CD4-positive, alpha-beta T cell treated with Interleukin-4 for 1 hour (primary cell): ENCODE measurements at regions not wholly inside any gene's neighbourhood (a gene's known extent, or its start where the extent isn't known, plus 50 kb on each side); places are given as distances from the start of the nearest gene placed in this dataset.

Experiments used
- DNase-seq, 2 donors: peaks; one replicate each; pipeline ENCODE4 v3.0.0-alpha.2; 2020 to 2022

DNA sequence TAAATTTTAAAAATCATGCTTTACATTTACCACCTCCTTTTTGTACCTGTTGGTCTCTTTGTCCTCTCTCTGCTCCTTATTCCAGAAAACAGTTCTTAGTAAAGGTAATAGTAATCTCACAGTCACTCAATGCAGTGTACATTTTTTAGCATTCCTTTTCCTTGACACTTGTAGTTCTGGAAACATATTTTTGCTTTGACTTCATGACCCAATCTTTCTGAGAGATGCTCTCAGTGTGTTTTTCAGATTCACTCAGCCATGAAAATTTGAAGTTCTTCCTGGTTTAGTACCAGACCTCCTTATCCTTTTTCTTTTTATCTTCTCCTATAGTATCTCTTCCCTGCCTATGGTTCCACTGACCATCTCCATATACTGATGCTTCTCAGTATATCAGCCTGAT lies 747.5 kb upstream of the ZEB2 start:
- no peak for DNase-seq

DNA sequence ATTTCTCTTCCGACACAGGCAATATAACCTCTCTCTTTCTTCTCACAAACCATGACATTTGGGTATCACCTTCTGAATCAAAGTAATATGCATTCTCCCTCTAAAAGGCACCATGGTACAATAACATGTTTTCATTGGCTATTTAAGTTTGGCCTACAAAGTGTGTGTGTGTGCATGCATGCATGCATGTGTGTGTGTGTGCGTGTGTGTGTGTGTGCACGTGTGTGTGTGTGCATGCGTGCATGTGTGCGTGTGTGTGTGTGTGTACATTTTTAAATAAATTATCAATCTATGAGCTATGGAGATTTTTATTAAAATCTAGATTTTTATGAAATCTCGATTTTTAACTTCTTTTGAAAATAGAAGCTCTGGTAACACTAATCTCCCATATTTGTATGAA lies 745.3 kb upstream of the ZEB2 start:
- no peak for DNase-seq

DNA sequence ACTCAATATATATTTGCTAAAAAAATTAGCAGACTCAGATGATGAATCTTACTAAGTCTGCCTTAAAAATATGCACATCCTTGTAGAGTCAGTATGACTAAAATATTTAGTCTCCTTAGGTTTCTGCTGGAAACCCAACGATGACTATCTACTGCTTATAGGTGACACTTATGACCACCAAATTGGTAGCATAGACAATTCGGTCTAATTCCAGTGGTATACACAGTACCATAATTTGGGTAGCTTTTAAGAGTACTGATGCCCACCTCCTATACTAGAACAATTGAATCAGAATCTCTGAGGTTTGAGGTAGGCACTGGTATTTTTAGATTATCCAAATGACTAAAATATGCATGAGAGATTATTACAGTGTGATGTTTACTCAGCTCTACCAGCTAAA lies 740.8 kb upstream of the ZEB2 start:
- no peak for DNase-seq

DNA sequence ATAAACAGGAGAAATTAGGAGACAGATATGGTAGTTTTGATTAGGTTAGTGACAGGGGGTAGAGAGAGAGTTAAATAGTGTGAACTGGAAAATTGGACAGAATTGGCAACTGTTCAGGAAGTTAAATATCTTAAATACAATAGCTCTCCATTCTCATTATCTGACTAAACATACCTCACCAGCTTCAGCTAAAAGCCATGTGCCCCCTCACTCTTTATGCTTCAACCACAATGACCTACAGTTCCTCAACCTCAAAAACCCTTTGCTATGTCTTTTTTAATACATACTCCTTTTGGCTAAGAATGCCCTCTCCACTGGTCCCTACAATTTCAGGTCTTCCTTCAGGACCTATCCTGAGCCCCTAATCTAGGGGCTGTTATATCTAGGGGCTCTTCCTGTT lies 740.2 kb upstream of the ZEB2 start:
- DNase-seq: no peak

DNA sequence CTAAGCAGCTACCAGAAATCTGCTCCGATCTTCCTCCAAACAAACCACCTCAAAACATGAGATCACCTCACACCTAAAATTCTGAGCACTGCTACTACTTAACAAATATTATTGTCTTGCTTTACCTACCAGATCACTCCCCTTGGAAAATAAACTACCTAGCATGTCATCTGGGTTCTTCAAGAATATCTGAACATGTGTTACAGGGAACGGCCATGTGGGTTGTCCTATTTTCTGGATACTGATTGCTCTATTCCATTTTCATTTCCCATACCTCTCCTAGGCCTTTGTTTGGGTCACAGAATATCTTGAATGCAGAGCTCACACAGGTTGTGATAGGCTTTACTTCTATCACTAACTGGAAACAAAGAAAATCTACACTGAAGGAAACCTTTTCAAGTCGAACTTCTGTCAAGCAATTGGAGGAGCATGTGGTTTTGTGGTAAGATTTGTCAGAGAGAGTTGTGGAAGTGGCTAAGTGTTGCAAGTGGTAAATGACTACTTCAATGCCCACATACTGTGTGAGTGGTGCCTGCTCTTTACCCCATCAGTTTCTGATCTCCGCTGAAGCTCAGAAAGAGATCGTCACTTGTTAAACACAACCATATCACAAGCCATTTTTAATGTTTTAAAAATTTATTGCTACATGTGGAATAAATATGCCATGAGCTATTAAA lies 739.1 kb upstream of the ZEB2 start:
- DNase-seq: peak; percentile 15 to 25

DNA sequence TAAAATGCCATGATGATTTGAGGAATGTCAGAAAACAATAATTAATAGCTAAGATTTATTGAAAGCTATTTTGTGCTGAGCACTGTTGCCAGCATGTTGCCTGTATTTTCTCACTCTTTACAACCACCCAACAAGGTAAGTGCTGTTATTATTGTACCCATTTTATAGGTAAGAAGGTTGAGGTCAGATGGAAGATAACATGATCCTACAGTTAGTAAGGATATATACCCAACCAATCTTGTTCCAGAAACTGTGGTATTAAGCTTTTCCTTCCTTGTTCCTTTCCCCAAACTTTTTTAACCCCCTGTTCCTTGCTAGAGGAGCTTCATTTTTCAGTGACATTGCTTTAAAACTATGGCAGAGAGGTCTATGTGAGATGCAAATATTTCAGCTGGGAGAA lies 738.0 kb upstream of the ZEB2 start:
- DNase-seq: no peak

DNA sequence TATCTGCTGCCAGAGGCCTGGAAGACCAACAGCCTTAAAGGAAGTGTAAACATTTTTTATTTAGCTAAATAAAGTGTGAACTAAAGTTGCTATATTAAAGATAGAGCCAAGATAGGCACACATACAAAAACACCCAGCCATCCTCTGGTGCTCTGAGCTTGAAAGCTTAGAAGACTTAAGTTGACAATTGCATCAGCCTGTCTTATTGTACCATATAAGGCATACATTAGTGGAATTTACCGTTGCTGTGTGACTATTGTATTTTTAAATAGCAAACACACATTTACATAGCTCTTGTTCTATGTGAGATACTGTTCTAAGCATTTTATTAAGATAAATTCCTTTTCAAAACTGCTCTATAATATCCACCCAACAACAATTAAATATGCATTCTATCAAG lies 736.6 kb upstream of the ZEB2 start:
- DNase-seq: no peak

DNA sequence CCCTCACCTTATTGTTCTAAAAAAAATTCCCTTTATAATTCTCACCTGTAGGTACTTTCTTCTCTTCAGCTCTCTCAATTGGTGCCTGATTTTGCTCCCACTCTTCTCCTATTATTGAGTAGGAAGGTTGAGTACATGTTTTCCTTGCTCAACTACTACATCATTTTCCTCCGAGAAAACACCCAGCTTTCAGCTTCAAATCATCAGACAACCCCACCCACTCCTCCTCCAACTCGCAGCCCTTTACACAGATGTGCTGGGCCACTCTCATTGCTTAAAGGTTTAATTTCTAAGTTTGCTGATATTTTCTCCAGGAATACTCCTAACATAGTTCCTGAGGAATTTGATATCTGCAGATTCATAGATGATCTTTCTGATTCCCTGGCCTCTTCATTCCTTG lies 734.4 kb upstream of the ZEB2 start:
- DNase-seq: no peak

DNA sequence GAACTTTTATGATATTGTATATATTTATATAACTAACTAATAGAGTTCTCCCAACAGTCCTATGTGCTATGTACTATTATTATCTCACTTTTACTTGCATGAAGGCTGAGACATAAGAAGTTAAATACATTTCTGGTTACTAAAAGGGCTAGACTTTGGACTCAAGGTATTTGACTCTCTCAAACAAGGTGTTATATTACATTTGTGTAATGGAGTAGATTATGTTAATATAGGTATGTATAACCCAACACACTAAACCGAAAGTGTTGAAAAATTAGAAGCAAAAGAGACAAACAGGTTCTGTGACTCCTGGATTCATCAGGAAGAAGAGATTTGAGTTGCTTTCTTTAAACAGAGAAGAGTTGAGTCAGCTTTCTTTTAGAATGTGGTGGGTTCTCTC lies 733.6 kb upstream of the ZEB2 start:
- DNase-seq: no peak

DNA sequence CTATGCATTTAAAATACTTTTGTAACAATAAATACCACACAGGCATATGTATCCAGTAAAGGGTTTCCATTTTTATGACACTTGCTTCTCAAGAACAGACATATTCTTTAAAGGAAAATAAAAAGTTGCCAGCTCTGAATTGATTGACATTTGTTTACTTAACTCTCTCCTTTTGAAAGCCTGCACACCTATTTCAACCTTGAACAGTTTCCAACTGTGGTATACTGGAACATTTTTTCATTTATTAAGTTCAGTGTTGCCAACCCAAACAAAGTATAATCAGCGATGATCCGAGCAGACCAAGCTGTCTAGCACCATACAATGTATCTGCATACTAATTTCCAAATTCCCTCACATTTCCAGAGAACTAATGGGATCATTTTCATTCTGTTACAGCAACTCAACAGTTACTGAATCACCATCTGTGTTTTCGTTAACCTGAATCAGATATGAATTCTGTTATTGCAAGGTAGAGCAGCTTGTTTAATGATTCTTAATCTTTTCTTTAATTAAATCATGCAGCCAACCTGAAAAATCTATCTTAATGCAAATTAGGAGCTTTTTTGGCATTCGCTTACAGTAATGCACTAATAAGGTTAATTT lies 725.5 kb upstream of the ZEB2 start:
- DNase-seq: no peak

DNA sequence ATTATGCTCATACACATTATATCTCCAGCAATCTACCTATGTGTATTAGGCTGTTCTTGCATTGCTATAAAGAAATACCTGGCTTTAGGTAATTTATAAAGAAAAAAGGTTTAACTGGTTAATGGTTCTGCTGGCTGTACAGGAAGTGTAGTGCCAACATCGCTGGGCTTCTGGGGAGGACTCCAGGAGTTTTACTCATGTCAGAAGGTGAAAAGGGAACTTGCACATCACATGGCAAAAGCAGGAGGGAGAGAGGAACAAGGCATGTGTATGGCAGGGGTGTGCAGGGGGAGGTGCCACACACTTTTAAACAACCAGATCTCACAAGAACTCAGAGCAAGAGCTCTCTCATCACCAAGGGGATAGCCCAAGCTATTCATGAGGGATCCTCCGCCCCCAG lies 715.4 kb upstream of the ZEB2 start:
- DNase-seq: no peak

DNA sequence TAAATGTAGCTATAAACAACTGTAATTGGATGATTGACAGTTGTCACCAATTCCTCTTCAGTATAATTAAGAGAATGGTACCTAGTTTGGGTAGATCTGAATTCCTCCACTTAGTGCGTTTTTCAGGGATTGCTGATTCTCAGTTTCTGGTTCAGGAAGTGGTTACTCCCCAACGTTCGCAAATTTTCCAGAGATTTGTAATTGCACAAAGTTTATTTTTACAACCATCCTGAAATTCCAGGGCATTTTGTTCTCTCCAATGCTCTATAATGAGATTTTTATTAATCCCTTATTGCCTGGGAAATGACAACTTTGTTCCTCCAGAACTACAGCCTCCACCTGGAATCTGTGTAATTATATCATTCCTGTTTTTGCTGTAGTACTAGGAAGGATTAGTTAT lies 710.6 kb upstream of the ZEB2 start:
- no peak for DNase-seq

DNA sequence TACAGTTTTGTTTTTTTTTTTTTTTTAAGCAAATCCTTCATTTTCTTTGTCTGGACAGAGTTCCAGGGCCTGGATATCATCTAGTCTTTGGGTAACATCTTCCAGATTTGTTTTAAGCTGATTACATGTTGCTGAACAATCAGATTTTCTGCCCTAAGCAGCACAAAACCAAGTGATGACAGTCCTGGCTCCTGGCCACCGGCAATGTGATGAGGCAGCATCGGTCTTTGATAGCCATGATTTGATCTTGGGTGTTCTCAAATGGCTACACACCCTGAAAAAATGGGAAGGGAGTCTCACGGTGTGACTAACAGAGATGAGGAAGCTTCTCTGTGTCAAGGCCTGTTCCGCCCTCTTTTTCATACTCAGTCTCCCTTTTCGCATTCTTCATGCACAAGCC lies 708.6 kb upstream of the ZEB2 start:
- DNase-seq: no peak

DNA sequence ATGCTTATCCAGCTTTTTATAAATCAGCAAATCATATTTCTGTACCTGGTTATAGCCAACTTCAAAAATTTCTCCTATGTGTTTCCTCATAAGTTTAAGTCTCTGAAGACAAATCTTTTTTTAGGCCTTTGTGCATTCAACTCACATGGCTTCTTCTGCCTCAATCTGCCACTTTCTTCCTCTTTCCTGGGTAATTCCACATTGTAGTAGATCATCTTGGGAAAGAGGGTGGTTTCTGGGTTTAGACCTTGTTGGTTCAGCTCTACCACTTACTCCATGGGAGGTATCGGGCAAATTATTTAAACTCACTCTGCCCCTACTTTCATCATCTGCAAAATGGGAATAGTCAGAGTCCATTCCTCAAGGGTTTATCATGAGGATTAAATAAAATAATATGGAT lies 707.0 kb upstream of the ZEB2 start:
- DNase-seq: no peak

DNA sequence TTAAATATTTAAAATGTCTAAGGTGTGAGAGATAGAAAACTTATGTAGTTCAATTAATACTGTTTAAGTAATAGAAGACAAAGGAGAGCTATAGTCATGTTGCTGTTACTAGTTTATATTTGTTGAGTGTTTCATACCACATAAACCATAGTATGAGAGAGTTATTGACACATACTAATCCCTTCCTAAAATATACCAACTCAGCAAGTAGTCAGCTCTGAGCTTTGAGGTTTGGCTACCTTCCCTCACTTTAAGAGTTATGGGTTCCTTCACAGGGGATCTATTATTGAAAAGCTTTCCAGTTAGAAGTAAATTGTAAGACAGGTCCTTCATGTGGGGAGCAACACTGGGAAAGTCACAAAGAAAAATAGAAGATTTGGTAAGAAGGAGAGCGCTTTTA lies 701.6 kb upstream of the ZEB2 start:
- no peak for DNase-seq

DNA sequence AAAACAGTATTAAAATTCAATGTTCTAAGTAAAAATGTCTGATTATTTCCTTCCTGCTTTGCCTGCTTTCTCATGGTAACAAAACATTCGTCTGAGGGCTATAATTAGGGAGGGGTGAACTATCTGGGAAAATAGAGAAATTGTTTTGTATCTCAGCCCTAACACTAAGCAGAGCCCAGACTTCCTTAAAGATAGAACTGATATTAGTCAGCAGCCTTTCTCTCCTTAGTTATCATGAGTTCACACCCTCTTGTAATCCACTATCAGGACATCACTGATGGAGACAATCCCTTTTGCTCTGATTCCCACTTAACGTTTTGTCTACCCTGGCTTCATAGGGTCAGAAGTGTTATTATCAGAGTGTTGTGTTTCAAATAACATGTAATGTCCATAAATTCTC lies 701.1 kb upstream of the ZEB2 start:
- no peak for DNase-seq

DNA sequence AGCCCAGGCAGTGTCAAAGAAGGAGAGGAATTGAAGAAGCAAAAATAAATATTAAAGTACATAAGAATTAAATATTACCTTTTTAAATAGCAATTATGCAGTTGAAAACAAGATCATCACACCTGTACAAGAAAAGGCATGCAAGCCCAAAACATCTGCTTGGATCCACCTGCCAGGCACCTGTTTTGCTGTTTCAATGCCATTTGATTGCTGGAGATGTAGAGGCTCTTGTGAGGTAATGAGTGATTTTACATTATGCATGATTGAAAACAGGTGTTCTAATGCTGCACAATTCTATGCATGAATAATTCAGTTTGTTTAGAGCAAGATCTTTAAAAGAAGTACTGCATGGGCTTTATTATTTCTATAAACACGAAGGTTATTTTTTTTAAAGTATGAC lies 700.6 kb upstream of the ZEB2 start:
- no peak for DNase-seq

DNA sequence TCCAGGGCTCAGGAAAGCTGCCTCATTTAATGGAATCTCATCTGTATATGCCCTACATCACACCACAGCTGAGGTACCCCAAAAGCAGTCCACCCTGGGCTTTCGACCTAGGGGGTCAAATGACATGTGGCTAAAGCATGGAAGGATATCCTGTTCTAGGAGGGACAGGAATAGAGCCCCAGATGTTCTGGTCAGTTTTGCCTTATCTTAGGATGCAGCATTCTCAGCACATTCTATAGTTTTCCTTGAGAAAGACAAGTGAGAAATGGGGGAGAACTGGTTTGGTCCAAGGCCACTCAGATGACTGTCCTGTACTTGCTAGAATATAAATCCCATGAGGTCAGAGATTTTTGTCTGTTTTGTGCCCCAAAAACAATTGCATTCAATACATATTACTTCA lies 688.0 kb upstream of the ZEB2 start:
- no peak for DNase-seq

DNA sequence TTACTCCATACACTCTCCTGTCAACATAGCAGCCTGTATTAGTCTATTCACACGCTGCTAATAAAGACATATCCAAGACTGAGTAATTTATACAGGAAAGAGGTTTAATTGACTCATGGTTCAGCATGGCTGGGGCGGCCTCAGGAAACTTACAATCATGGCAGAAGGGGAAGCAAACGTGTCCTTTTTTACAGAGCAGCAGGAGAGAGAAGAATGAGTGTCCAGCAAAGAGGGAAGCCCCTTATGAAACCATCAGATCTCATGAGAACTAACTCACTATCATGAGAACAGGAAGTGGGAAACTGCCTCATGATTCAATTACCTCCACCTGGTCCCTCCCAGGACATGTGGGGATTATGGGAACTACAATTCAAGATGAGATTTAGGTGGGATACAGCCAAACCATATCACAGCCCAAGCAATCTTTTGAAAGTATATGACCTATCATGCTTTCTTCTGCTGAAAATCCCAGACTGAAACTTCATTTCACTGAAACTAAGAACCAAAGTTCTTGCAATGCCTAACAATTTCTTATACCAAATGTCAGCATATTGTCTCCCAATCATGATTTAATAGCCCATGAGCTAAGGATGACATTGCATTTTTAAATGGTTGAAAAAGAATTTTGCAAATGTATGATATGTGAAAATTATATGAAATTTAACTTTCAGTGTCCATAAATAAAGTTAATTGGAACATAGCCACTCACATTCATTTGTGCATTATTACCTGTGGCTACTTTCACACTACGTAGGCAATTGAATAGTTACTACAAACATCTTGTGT lies 686.8 kb upstream of the ZEB2 start:
- no peak for DNase-seq

DNA sequence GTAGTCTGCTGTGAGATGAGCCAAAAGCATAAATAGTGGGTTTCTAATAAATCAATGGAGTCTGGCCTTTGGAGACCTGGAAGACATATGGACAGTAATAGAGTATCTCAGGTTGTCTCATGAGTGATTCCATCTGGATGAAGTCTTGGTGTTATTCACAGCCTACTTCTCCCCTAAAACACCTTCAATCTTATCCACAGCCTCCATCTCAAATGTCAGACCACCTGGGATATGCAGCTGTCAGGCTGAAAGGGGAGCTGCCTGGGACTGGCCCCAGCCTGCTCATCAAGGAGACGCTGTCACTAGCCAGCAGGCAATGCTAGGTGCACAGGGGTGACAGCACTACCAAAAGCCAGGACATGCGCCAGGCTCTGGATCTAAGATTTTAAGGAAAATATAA lies 684.0 kb upstream of the ZEB2 start:
- DNase-seq: no peak

DNA sequence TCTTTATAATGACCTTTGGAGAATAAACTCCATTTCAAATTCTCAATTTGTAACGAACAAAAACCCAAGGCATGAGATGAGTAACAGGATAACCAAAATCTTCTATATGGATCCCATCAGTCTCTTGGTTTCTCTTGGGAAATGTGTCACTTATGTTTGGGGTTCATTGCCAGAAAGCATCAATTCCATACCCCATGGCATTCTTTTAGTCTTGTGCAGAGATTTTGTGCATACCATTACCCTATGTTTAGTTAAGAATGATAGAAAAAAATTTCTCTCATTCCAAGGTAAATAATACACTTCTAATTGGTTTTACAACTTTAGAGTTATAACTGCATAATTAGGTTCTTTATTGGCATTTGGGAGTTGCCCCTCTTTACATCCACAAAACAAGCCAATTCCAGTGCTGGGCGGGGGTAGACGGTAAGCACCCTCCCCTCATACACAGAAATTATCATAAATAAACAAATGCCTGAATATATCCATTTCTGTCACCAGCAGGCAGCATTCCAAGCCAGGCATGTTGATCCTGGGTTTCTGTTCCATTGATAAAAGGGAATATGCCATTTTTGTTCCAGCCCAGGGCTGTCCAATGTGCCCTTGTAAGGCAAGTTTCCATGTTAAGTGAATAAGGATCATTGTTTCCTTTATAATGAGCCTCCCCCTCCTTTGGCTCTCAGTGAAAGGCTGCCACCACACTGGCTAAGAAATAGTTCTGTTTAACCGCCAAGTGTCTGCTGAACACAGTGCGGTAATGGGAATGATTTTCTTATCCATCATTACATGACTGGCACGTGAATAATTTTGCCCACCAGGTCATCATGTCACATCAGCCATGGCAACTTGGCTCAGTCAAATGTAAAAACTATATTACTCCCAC lies 680.1 kb upstream of the ZEB2 start:
- DNase-seq: no peak

DNA sequence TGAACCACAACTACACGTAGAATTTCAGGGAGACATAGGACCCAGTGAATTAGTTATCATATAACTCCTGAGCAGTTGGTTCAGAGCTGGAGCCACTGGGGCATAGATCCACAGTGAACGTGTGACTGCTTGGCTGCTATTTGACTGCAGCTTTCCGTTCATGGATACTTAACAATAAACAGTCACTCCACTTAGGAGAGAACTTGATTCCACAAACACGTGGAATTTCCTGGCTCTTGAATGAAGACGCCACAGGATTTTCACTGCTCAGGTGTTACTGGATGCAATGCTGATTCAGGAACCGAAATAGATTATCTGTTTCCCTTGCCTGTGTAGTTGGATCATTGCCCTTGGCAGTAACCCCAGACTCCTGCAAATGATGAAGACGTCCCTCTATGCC lies 679.1 kb upstream of the ZEB2 start:
- no peak for DNase-seq

DNA sequence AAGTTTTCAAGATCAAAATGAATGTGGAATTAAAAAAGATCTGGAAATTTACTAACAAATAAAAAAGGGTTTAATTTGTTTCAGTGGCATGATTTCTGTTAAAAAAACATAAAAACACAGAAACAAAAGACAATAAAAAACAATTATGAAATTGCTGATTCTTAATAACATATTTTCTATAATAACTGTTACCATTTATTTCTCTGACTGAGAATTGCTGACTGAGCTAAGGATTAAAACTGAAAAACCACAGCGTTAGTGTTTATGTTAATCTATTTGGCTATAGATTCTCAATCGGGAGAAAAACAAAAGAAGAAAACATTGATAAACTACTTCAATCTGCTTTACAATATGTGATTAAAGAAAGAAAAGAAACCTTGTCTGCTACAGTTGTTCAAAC lies 678.6 kb upstream of the ZEB2 start:
- no peak for DNase-seq

DNA sequence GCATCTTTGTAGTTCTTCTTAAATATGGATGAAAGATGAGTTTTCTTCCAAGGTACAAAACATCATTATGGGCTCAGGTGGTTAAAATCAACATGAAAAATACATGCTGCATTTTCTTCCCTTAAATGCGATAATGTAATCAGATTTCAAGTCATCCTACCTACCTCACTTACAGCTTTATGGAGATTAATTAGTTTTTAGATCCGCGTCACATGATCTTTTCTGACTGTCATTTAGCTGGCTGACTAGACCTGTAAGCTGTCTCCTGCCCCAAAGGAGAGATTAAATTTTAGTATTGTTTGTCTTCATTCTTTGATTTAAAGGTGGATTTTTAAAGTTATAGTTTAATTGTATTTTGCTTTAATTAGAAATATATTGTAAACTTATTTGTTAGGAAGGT lies 678.0 kb upstream of the ZEB2 start:
- DNase-seq: no peak
